ENCODE measurements at regions not wholly inside any gene's neighbourhood (a gene's known extent, or its start where the extent isn't known, plus 50 kb on each side); places are given as distances from the start of the nearest gene placed in this dataset.

- H3K4me3 ChIP-seq (ENCODE audit: control insufficient read depth, low read depth, low read length) = no peak overlapping the region
- no peak for DNase-seq (ENCODE audit: low read depth)
- TF ChIP-seq, protein P1, sequence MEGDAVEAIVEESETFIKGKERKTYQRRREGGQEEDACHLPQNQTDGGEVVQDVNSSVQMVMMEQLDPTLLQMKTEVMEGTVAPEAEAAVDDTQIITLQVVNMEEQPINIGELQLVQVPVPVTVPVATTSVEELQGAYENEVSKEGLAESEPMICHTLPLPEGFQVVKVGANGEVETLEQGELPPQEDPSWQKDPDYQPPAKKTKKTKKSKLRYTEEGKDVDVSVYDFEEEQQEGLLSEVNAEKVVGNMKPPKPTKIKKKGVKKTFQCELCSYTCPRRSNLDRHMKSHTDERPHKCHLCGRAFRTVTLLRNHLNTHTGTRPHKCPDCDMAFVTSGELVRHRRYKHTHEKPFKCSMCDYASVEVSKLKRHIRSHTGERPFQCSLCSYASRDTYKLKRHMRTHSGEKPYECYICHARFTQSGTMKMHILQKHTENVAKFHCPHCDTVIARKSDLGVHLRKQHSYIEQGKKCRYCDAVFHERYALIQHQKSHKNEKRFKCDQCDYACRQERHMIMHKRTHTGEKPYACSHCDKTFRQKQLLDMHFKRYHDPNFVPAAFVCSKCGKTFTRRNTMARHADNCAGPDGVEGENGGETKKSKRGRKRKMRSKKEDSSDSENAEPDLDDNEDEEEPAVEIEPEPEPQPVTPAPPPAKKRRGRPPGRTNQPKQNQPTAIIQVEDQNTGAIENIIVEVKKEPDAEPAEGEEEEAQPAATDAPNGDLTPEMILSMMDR (IDR thresholded peaks at IDR 0.05; ENCODE audit: control insufficient read depth, insufficient read depth, low read depth, low read length, missing control alignments) = no peak
Measured at GRCh38 chr10:4338768-4339167, 487.2 kb upstream of the AKR1E2 start.

GRCh38 chr10:4337563-4337962 lies 488.4 kb upstream of the AKR1E2 start:
- no peak overlapping the region for H3K4me3 ChIP-seq (ENCODE audit: control insufficient read depth, low read depth, low read length)
- DNase-seq (ENCODE audit: low read depth) = no peak
- TF ChIP-seq, protein P1 (IDR thresholded peaks at IDR 0.05; ENCODE audit: control insufficient read depth, insufficient read depth, low read depth, low read length, missing control alignments) = no peak

- no peak for DNase-seq (ENCODE audit: low read depth)
- H3K4me3 ChIP-seq (ENCODE audit: control insufficient read depth, low read depth, low read length) = no peak overlapping the region
- TF ChIP-seq, protein P1 (IDR thresholded peaks at IDR 0.05; ENCODE audit: control insufficient read depth, insufficient read depth, low read depth, low read length, missing control alignments) = no peak
Measured at GRCh38 chr10:4334871-4335270, 491.1 kb upstream of the AKR1E2 start.

DNA sequence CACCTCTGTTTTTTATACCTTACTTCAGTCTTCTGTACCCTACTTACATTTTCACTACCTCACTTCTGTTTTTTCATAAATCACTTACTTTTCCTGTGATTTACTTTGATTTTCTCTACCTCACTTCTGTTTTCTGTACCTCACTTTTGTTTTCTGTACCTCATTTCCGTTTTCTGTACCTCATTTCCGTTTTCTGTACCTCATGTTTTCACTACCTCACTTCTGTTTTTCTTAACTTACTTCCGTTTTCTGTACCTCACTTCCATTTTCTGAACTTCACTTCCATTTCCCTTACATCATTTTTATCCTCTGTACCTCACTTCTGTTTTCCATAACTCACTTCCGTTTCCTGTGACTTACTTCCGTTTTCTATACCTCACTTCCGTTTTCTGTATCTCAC lies 492.0 kb upstream of the AKR1E2 start:
- no peak overlapping the region for H3K4me3 ChIP-seq (ENCODE audit: control insufficient read depth, low read depth, low read length)
- TF ChIP-seq, protein P1 (IDR thresholded peaks at IDR 0.05; ENCODE audit: control insufficient read depth, insufficient read depth, low read depth, low read length, missing control alignments) = no peak
- DNase-seq (ENCODE audit: low read depth) = no peak

GRCh38 chr10:4333459-4333894 lies 492.5 kb upstream of the AKR1E2 start:
- no peak for DNase-seq (ENCODE audit: low read depth)
- H3K4me3 ChIP-seq (ENCODE audit: control insufficient read depth, low read depth, low read length) = no peak overlapping the region
- TF ChIP-seq, protein P1 (IDR thresholded peaks at IDR 0.05; ENCODE audit: control insufficient read depth, insufficient read depth, low read depth, low read length, missing control alignments) = no peak

DNA sequence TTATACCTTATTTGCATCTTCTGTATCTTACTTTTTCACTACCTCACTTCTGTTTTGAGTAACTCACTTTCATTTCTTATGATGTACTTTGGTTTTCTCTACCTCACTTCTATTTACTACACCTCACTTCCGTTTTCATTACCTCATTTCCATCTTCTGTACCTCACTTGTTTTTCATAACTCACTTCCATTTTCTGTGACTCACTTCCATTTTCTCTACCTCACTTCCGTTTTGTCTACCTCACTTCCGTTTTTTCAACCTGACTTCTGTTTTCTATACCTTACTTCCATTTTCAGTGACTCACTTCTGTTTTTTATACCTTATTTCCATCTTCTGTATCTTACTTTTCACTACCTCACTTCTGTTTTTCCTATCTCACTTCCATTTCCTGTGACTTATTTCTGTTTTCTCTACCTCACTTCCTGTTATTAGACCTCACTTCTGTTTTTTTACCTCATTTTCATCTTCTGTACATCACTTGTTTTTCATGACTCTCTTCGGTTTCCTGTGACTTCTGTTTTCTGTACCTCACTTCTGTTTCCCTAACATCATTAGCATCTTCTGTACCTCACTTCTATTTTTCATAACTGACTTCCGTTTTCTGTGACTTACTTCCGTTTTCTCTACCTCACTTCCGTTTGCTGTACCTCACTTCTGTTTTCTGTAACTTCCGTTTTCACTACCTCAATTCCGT lies 493.1 kb upstream of the AKR1E2 start:
- TF ChIP-seq, protein P1 (IDR thresholded peaks at IDR 0.05; ENCODE audit: control insufficient read depth, insufficient read depth, low read depth, low read length, missing control alignments) = no peak

More for the DNA sequence above, 493.1 kb upstream of the AKR1E2 start:
- H3K4me3 ChIP-seq (ENCODE audit: control insufficient read depth, low read depth, low read length) = no peak overlapping the region
- no peak for DNase-seq (ENCODE audit: low read depth)

Measured in AG09309 (cell line).